ENCODE measurements at regions not wholly inside any gene's neighbourhood (a gene's known extent, or its start where the extent isn't known, plus 50 kb on each side); places are given as distances from the start of the nearest gene placed in this dataset.

DNA sequence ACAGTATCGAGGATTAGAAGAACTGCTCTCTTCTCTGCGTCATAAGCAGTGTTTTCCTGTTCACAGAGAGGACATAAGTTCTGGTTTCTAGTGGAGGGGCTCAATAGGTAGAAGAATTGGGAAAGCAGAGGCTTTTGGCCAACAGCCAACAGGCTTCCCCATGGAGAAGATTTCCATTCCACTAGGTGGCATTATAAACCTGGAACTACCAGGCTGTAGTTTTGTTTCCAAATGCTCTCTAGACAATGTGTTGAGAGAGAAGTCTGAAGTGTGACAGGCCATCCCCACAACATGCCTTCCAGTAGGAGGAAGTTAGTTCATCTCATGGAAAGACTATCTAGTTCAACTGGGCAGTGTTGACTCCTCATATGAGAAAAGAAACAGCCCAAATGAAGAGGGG is 63.8 kb upstream of the ANXA10 start:
- DNase-seq (ENCODE audit: insufficient read length, low spot score) = no peak
- peak; percentile 57 for FAIRE-seq

- FAIRE-seq (peak; percentile 57), DNase-seq (ENCODE audit: insufficient read length, low spot score) (no peak)
Measured at GRCh38 chr4:168028970-168029597, 63.3 kb upstream of the ANXA10 start.

GRCh38 chr4:168037676-168038075 is 54.7 kb upstream of the ANXA10 start:
- FAIRE-seq = no peak
- no peak for DNase-seq (ENCODE audit: insufficient read length, low spot score)

- no peak for FAIRE-seq
Measured at GRCh38 chr4:168039593-168039992, 52.7 kb upstream of the ANXA10 start.

More at GRCh38 chr4:168039593-168039992, 52.7 kb upstream of the ANXA10 start:
- DNase-seq (ENCODE audit: insufficient read length, low spot score) = no peak
